Neural cell (in vitro differentiated cells): ENCODE measurements at regions not wholly inside any gene's neighbourhood (a gene's known extent, or its start where the extent isn't known, plus 50 kb on each side); places are given as distances from the start of the nearest gene placed in this dataset.

Experiments used
- H2AFZ ChIP-seq: fragments of 200-600, 300-800 bp; sonication (generic), shearing (Covaris generic); 2 replicates; pipeline ENCODE4 v1.6.0; 2014; ENCODE audit warnings: low read depth, mild to moderate bottlenecking, antibody characterized with exemption, low read length, moderate library complexity
- H3F3A ChIP-seq: fragments of 200-600 bp; shearing (Covaris generic); 2 replicates; pipeline ENCODE4 v1.6.1; 2016; ENCODE audit warnings: mild to moderate bottlenecking, moderate library complexity, mixed read lengths, antibody characterized with exemption, low read length; ENCODE audit not compliant: insufficient read depth, poor library complexity, severe bottlenecking
- H3K27ac ChIP-seq: fragments of 200-600, 300-800 bp; sonication (generic), shearing (Covaris generic); 2 replicates; pipeline ENCODE4 v1.5.1; 2014; ENCODE audit warnings: mild to moderate bottlenecking, low read length, moderate library complexity
- H3K27me3 ChIP-seq: fragments of 300-800, 200-600 bp; sonication (generic), shearing (Covaris generic); 2 replicates; pipeline ENCODE4 v1.6.0; 2014; ENCODE audit warnings: mild to moderate bottlenecking, low read depth, low read length, moderate library complexity; ENCODE audit not compliant: insufficient read depth
- H3K36me3 ChIP-seq: fragments of 300-800, 200-600 bp; sonication (generic), shearing (Covaris generic); 2 replicates; pipeline ENCODE4 v1.5.1; 2014; ENCODE audit warnings: mild to moderate bottlenecking, antibody characterized with exemption, low read length, moderate library complexity; ENCODE audit not compliant: insufficient read depth
- H3K4me2 ChIP-seq: fragments of 300-800, 200-600 bp; sonication (generic), shearing (Covaris generic); 2 replicates; pipeline ENCODE4 v1.6.0; 2014; ENCODE audit warnings: mild to moderate bottlenecking, low read length
- H3K4me3 ChIP-seq: fragments of 300-800, 200-600 bp; sonication (generic), shearing (Covaris generic); 2 replicates; pipeline ENCODE4 v1.5.1; 2014; ENCODE audit warnings: mild to moderate bottlenecking, low read length, moderate library complexity
- H3K79me2 ChIP-seq: fragments of 200-600 bp; shearing (Covaris generic); replicated peaks from 2 replicates; pipeline ENCODE4 v1.6.0; 2014; ENCODE audit warnings: mild to moderate bottlenecking, low read length, moderate library complexity; ENCODE audit not compliant: insufficient read depth
- H3K9ac ChIP-seq: fragments of 300-800, 200-600 bp; sonication (generic), shearing (Covaris generic); 2 replicates; pipeline ENCODE4 v1.6.1; 2016; ENCODE audit warnings: mild to moderate bottlenecking, low read length, mixed read lengths
- H3K9me2 ChIP-seq: fragments of 200-600 bp; shearing (Covaris generic); 2 replicates; pipeline ENCODE4 v1.6.1; 2016; ENCODE audit warnings: mild to moderate bottlenecking, low read length, mixed read lengths; ENCODE audit not compliant: insufficient read depth
- H3K9me3 ChIP-seq: fragments of 200-600, 300-800 bp; sonication (generic), shearing (Covaris generic); 2 replicates; pipeline ENCODE4 v1.6.1; 2016; ENCODE audit warnings: mild to moderate bottlenecking, mixed run types, low read length, moderate library complexity, mixed read lengths
- H4K20me1 ChIP-seq: fragments of 200-600 bp; shearing (Covaris generic); 2 replicates; pipeline ENCODE4 v1.6.1; 2016; ENCODE audit warnings: mild to moderate bottlenecking, mixed run types; ENCODE audit not compliant: insufficient read depth
- CTCF ChIP-seq: fragments of 450-650 bp; IDR thresholded peaks from 2 replicates; pipeline ENCODE4 v1.5.1; 2014; ENCODE audit warnings: antibody characterized with exemption, mild to moderate bottlenecking, moderate library complexity; ENCODE audit not compliant: poor library complexity, severe bottlenecking
- EP300 ChIP-seq: fragments of 450-650 bp; conservative IDR thresholded peaks from 2 replicates; pipeline ENCODE4 v1.6.1; 2014; ENCODE audit warnings: antibody characterized with exemption, mild to moderate bottlenecking, moderate library complexity; ENCODE audit not compliant: poor library complexity, severe bottlenecking
- EZH2 ChIP-seq: fragments of 200-600, 300-800 bp; shearing (Covaris generic), sonication (generic); IDR thresholded peaks from 2 replicates; pipeline ENCODE4 v1.6.1; 2014; ENCODE audit warnings: antibody characterized with exemption, low read length, borderline replicate concordance, mild to moderate bottlenecking; ENCODE audit not compliant: insufficient read depth, poor library complexity, severe bottlenecking
- MXI1 ChIP-seq: fragments of 450-650 bp; conservative IDR thresholded peaks from 2 replicates; pipeline ENCODE4 v1.6.1; 2014; ENCODE audit warnings: antibody characterized with exemption, mild to moderate bottlenecking; ENCODE audit not compliant: poor library complexity, severe bottlenecking
- POLR2AphosphoS5 ChIP-seq: IDR thresholded peaks from 2 replicates; pipeline ENCODE4 v1.6.1; 2012
- RAD21 ChIP-seq: fragments of 450-650 bp; conservative IDR thresholded peaks from 2 replicates; pipeline ENCODE4 v1.6.1; 2014; ENCODE audit warnings: antibody characterized with exemption, mild to moderate bottlenecking, moderate library complexity
- REST ChIP-seq: IDR thresholded peaks from 2 replicates; pipeline ENCODE4 v1.6.1; 2012; ENCODE audit warnings: borderline replicate concordance
- SMC3 ChIP-seq: fragments of 450-650 bp; conservative IDR thresholded peaks from 2 replicates; pipeline ENCODE4 v1.6.1; 2014; ENCODE audit warnings: antibody characterized with exemption, mild to moderate bottlenecking, moderate library complexity; ENCODE audit not compliant: poor library complexity
- TAF1 ChIP-seq: IDR thresholded peaks from 2 replicates; pipeline ENCODE4 v1.6.1; 2012; ENCODE audit warnings: low read depth

- Histone ChIP-seq H3K9ac (no peak overlapping the region), H3K79me2 (peaks cover 89% of the 10 kb centered on the region), H4K20me1 (peaks cover 9% of the 10 kb centered on the region), H3K9me2 (no peaks in the 10 kb centered on the region), H3K9me3 (no peaks in the 10 kb centered on the region), H3K4me2 (no peak overlapping the region), H3K4me3 (no peak overlapping the region), H3K27ac (no peak overlapping the region), H3K36me3 (peaks cover 23% of the 10 kb centered on the region), H3F3A (no peaks in the 10 kb centered on the region), H3K27me3 (no peaks in the 10 kb centered on the region), H2AFZ (no peak overlapping the region)
- no peak for TF ChIP-seq POLR2AphosphoS5
- TF ChIP-seq SMC3 = no peak
- TF ChIP-seq RAD21 = no peak
- no peak for TF ChIP-seq CTCF
- no peak for TF ChIP-seq REST
- no peak for TF ChIP-seq EP300
- no peak for TF ChIP-seq TAF1
- no peak for TF ChIP-seq EZH2
- no peak for TF ChIP-seq MXI1
Measured at GRCh38 chr22:42207918-42208317, 62.5 kb downstream of the TCF20 start.

DNA sequence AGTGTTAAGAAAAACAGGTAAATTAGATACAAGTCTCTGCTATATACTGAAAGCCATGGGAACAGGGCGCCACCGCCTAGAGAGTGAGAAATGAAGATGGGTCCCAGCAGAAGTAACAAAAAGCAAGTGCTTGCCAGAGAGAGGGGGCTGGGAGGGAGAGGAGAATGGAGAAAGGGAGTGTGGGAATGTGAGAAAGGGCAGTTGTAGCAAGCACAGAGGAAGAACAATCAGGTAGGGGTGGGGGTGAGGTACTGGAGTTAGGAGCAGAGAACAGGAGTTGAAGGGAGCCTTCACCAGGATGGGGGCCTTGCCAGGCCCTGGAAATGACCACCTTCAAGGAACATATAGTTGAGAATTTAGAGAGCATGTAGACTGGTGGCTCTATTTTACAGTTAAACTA lies 66.8 kb downstream of the TCF20 start:
- peaks cover 12% of the 10 kb centered on the region for H4K20me1 ChIP-seq
- H3K4me3 ChIP-seq = no peak overlapping the region
- H3K36me3 ChIP-seq = peaks cover 3% of the 10 kb centered on the region
- no peak overlapping the region for H3K9ac ChIP-seq
- H3K27me3 ChIP-seq = no peaks in the 10 kb centered on the region
- H3K27ac ChIP-seq = no peak overlapping the region
- no peaks in the 10 kb centered on the region for H3F3A ChIP-seq
- no peaks in the 10 kb centered on the region for H3K9me2 ChIP-seq
- no peak overlapping the region for H2AFZ ChIP-seq
- no peak for TF ChIP-seq POLR2AphosphoS5
- TF ChIP-seq EZH2 = no peak
- TF ChIP-seq CTCF = no peak
- no peak for TF ChIP-seq EP300
- no peak for TF ChIP-seq SMC3
- TF ChIP-seq REST = no peak
- no peak for TF ChIP-seq MXI1
- TF ChIP-seq TAF1 = no peak
- no peak for TF ChIP-seq RAD21
- no peaks in the 10 kb centered on the region for H3K9me3 ChIP-seq
- H3K79me2 ChIP-seq = peaks cover 79% of the 10 kb centered on the region
- no peak overlapping the region for H3K4me2 ChIP-seq
